Neural progenitor cell (in vitro differentiated cells): ENCODE measurements at regions not wholly inside any gene's neighbourhood (a gene's known extent, or its start where the extent isn't known, plus 50 kb on each side); places are given as distances from the start of the nearest gene placed in this dataset.
A peak's percentile ranks its signal among the peaks of the same experiment; 100 is the strongest.

ENCODE experiments used
- DNase-seq: peaks from one replicate; pipeline ENCODE4 v3.0.0-alpha.2; 2016; ENCODE audit warnings: low spot score
- H2AFZ ChIP-seq: fragments of 200-600 bp; sonication (generic); replicated peaks from 2 replicates; pipeline ENCODE4 v1.6.1; 2016; ENCODE audit warnings: antibody characterized with exemption
- H3F3A ChIP-seq: fragments of 200-600 bp; sonication (generic); 2 replicates; pipeline ENCODE4 v1.6.1; 2016; ENCODE audit warnings: antibody characterized with exemption, low read depth
- H3K27ac ChIP-seq: fragments of 200-600 bp; sonication (generic); 2 replicates; pipeline ENCODE4 v1.5.1; 2016; ENCODE audit warnings: mild to moderate bottlenecking
- H3K27me3 ChIP-seq: fragments of 200-600 bp; sonication (generic); 2 replicates; pipeline ENCODE4 v1.6.1; 2016; ENCODE audit warnings: mild to moderate bottlenecking, moderate library complexity
- H3K36me3 ChIP-seq: fragments of 200-600 bp; sonication (generic); 2 replicates; pipeline ENCODE4 v1.5.1; 2016
- H3K4me1 ChIP-seq: fragments of 200-600 bp; sonication (generic); 2 replicates; pipeline ENCODE4 v1.6.1; 2016; ENCODE audit warnings: mixed run types
- H3K4me2 ChIP-seq: fragments of 200-600 bp; sonication (generic); 2 replicates; pipeline ENCODE4 v1.6.1; 2016
- H3K4me3 ChIP-seq: fragments of 200-600 bp; sonication (generic); 2 replicates; pipeline ENCODE4 v1.5.1; 2016
- H3K79me2 ChIP-seq: fragments of 200-600 bp; sonication (generic); 2 replicates; pipeline ENCODE4 v1.6.1; 2016; ENCODE audit warnings: low read depth
- H3K9ac ChIP-seq: fragments of 200-600 bp; sonication (generic); 2 replicates; pipeline ENCODE4 v1.6.1; 2016
- H3K9me3 ChIP-seq: fragments of 200-600 bp; sonication (generic); 2 replicates; pipeline ENCODE4 v1.5.1; 2016; ENCODE audit warnings: low read depth
- H4K20me1 ChIP-seq: fragments of 200-600 bp; sonication (generic); 2 replicates; pipeline ENCODE4 v1.6.1; 2016; ENCODE audit warnings: low read depth
- H3K27ac Mint-ChIP-seq: 3 replicates; pipeline ENCODE4 v1.8.0; 2021; ENCODE audit warnings: mixed read lengths
- H3K27me3 Mint-ChIP-seq: 2 replicates; pipeline ENCODE4 v1.8.0; 2022; ENCODE audit warnings: low read depth, mild to moderate bottlenecking, inconsistent platforms, moderate library complexity, mixed read lengths; ENCODE audit not compliant: insufficient read depth
- H3K36me3 Mint-ChIP-seq: 3 replicates; pipeline ENCODE4 v1.8.0; 2021; ENCODE audit warnings: mixed read lengths
- H3K4me1 Mint-ChIP-seq: 3 replicates; pipeline ENCODE4 v1.8.0; 2021; ENCODE audit warnings: mixed read lengths
- H3K4me3 Mint-ChIP-seq: 3 replicates; pipeline ENCODE4 v1.8.0; 2021; ENCODE audit warnings: mild to moderate bottlenecking, moderate library complexity, mixed read lengths
- H3K9me3 Mint-ChIP-seq: 3 replicates; pipeline ENCODE4 v1.8.0; 2020; ENCODE audit warnings: mixed read lengths
- EZH2 ChIP-seq: fragments of 200-600 bp; sonication (generic); IDR thresholded peaks from 2 replicates; pipeline ENCODE4 v1.6.1; 2017; ENCODE audit warnings: antibody characterized with exemption, mild to moderate bottlenecking, moderate library complexity
- EZH2phosphoT487 ChIP-seq: fragments of 200-600 bp; sonication (generic); IDR thresholded peaks from 2 replicates; pipeline ENCODE4 v1.6.1; 2017; ENCODE audit warnings: antibody characterized with exemption
- TF ChIP-seq, protein P1 (sequence below): fragments of 200-600 bp; sonication (generic); IDR thresholded peaks from 2 replicates; pipeline ENCODE4 v1.5.1; 2017; ENCODE audit warnings: antibody characterized with exemption, mild to moderate bottlenecking

DNA sequence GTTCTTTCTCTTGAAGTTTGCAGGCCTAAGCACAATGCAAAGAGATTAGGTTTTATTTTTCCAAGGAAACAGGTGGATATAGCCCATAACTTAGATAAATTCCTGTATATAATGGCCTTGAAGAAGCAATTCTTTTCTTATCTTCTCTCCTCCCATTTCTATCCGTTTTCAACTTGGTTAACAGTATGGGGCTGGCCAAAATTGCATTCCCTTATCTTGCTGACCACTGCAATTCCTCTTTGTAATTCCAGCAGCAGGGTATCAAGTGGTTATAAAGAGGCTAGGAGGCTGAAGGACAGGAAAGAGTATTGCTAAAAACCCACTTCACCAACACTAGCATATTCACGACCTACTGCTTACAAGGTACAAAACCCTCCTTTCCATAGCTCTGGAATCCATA, 643.5 kb upstream of the ID4 start:
- Histone ChIP-seq H3F3A (no peaks in the 10 kb centered on the region), H3K4me3 (no peak overlapping the region), H3K4me1 (no peaks in the 10 kb centered on the region), H3K9me3 (no peaks in the 10 kb centered on the region), H3K27ac (no peak overlapping the region), H2AFZ (peak overlapping the region; percentile 26), H3K79me2 (no peaks in the 10 kb centered on the region), H3K36me3 (no peaks in the 10 kb centered on the region), H3K9ac (no peak overlapping the region), H4K20me1 (no peaks in the 10 kb centered on the region), H3K27me3 (no peaks in the 10 kb centered on the region), H3K4me2 (no peak overlapping the region)
- DNase-seq, result no peak
- Mint-ChIP-seq H3K27me3 (no peaks in the 10 kb centered on the region), H3K4me1 (no peaks in the 10 kb centered on the region), H3K36me3 (no peaks in the 10 kb centered on the region), H3K27ac (no peak overlapping the region), H3K4me3 (no peak overlapping the region), H3K9me3 (peaks cover 9% of the 10 kb centered on the region)
- TF ChIP-seq, protein P1, sequence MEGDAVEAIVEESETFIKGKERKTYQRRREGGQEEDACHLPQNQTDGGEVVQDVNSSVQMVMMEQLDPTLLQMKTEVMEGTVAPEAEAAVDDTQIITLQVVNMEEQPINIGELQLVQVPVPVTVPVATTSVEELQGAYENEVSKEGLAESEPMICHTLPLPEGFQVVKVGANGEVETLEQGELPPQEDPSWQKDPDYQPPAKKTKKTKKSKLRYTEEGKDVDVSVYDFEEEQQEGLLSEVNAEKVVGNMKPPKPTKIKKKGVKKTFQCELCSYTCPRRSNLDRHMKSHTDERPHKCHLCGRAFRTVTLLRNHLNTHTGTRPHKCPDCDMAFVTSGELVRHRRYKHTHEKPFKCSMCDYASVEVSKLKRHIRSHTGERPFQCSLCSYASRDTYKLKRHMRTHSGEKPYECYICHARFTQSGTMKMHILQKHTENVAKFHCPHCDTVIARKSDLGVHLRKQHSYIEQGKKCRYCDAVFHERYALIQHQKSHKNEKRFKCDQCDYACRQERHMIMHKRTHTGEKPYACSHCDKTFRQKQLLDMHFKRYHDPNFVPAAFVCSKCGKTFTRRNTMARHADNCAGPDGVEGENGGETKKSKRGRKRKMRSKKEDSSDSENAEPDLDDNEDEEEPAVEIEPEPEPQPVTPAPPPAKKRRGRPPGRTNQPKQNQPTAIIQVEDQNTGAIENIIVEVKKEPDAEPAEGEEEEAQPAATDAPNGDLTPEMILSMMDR, result no peak
- TF ChIP-seq EZH2phosphoT487 (no peak), EZH2 (no peak)

DNA sequence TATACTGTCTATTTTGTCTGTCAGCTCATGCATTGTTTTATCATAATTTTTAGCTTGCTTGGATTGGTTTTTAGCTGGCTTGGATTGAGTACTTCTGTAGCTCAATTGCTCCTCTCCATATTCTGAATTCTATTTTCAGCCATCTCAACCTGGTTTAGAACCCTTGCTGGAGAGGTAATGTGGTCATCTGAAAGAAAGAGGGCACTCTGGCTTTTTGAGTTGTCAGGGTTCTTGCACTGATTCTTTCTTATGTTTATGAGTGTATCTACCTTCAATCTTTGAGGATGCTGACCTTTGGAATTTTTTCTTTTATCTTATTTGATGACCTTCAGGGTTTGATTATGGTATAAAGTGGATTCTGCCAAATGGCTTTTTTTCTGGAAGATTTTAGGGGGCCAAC, 632.7 kb upstream of the ID4 start:
- no peak overlapping the region for H3K4me2 ChIP-seq
- no peak for DNase-seq
- H3K79me2 ChIP-seq, result no peaks in the 10 kb centered on the region
- Mint-ChIP-seq H3K27ac (peak overlapping the region; percentile 20), H3K27me3 (peaks cover 2% of the 10 kb centered on the region), H3K36me3 (peaks cover 2% of the 10 kb centered on the region), H3K4me3 (no peak overlapping the region), H3K4me1 (no peaks in the 10 kb centered on the region), H3K9me3 (peaks cover 37% of the 10 kb centered on the region)
- TF ChIP-seq, protein P1, result no peak
- TF ChIP-seq EZH2 (no peak), EZH2phosphoT487 (no peak)
- no peaks in the 10 kb centered on the region for H4K20me1 ChIP-seq
- H3K4me1 ChIP-seq, result no peaks in the 10 kb centered on the region
- H2AFZ ChIP-seq, result no peak overlapping the region
- H3K27ac ChIP-seq, result no peak overlapping the region
- no peaks in the 10 kb centered on the region for H3F3A ChIP-seq
- no peak overlapping the region for H3K4me3 ChIP-seq
- no peaks in the 10 kb centered on the region for H3K36me3 ChIP-seq
- H3K27me3 ChIP-seq, result no peaks in the 10 kb centered on the region
- H3K9me3 ChIP-seq, result no peaks in the 10 kb centered on the region
- no peak overlapping the region for H3K9ac ChIP-seq

DNA sequence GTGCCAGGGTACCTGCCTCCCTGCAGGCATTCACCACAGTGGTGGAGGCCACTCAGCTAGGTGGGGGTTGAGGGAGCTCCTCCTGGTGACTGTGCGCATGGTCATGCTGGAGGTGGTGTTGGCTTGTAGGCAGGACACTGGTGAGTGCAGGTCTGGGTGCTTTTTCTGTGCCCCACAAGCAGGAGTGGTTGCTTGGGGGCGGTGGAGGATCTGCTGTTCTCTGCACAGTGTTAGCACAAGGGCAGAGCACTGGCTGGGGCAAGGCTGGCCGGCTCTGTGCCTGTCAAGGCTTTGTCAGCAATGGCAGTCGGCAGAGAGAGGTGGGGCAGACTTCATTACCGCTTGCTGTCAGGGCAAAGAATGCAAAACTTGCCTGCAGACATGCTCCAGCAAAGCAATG, 632.1 kb upstream of the ID4 start:
- no peaks in the 10 kb centered on the region for H3K79me2 ChIP-seq
- no peaks in the 10 kb centered on the region for H3K36me3 ChIP-seq
- Mint-ChIP-seq H3K27me3 (peaks cover 2% of the 10 kb centered on the region), H3K27ac (no peak overlapping the region), H3K4me1 (no peaks in the 10 kb centered on the region), H3K9me3 (peaks cover 36% of the 10 kb centered on the region), H3K36me3 (peaks cover 2% of the 10 kb centered on the region), H3K4me3 (no peak overlapping the region)
- no peak overlapping the region for H2AFZ ChIP-seq
- no peak overlapping the region for H3K27ac ChIP-seq
- no peaks in the 10 kb centered on the region for H4K20me1 ChIP-seq
- H3K4me1 ChIP-seq, result no peaks in the 10 kb centered on the region
- H3K9ac ChIP-seq, result no peak overlapping the region
- no peak overlapping the region for H3K4me3 ChIP-seq
- no peaks in the 10 kb centered on the region for H3K9me3 ChIP-seq
- TF ChIP-seq EZH2phosphoT487 (no peak), EZH2 (no peak)
- TF ChIP-seq, protein P1, result no peak
- H3K27me3 ChIP-seq, result no peaks in the 10 kb centered on the region
- no peak overlapping the region for H3K4me2 ChIP-seq
- no peak for DNase-seq
- H3F3A ChIP-seq, result no peaks in the 10 kb centered on the region
